Left cardiac atrium (tissue), 4 donors: ENCODE measurements at regions not wholly inside any gene's neighbourhood (a gene's known extent, or its start where the extent isn't known, plus 50 kb on each side); places are given as distances from the start of the nearest gene placed in this dataset.

Source experiments
- ATAC-seq, 2 donors: fragments of 200-7000 bp; cut with Tn5 transposase; one replicate each; pipeline ENCODE4 v1.9.1; 2020; ENCODE audit warnings: mild to moderate bottlenecking in 2 of 2, moderate library complexity in 2 of 2
- DNase-seq: peaks from one replicate; pipeline ENCODE4 v3.0.0-alpha.2; 2020
- intact Hi-C, 2 donors: fragments of 100-400 bp; cut with DNase I; formaldehyde crosslinking; loops; one replicate each; pipeline versions ENCODE4 v1.14.1 to v1.15.1; 2022 to 2023
- donor health status: DM: no; HTN: yes; CAD: no.
- donor health status: DM: no; HTN: yes; CAD: no; lungs with severe emphysema.
- donor health status: DM: yes; HTN: yes; CAD: no.
- donor health status: Dilated cardiomyopathy.

GRCh38 chr9:1253064-1253979 lies 203.2 kb downstream of the DMRT2 start:
- no peak for ATAC-seq
- no peak for DNase-seq
- intact Hi-C loops = no loop called here

GRCh38 chr9:1254071-1254470 lies 203.9 kb downstream of the DMRT2 start:
- no peak for ATAC-seq
- no peak for DNase-seq
- intact Hi-C loops = no loop called here

- intact Hi-C loops = no loop called here
- DNase-seq (no peak), ATAC-seq (no peak)
Measured at GRCh38 chr9:1256178-1256577, 206.0 kb downstream of the DMRT2 start.

GRCh38 chr9:1261266-1261665 lies 211.1 kb downstream of the DMRT2 start:
- ATAC-seq (no peak), DNase-seq (no peak)
- intact Hi-C loops = no loop called here

GRCh38 chr9:1261879-1262766 lies 212.0 kb downstream of the DMRT2 start:
- DNase-seq = no peak
- intact Hi-C loops = no loop called here
- ATAC-seq = no peak

- intact Hi-C loops = no loop called here
- DNase-seq = no peak
- ATAC-seq = no peak
Measured at GRCh38 chr9:1267141-1267570, 217.0 kb downstream of the DMRT2 start.

GRCh38 chr9:1267581-1267980 lies 217.4 kb downstream of the DMRT2 start:
- ATAC-seq (peak; percentile 44 to 59), DNase-seq (no peak)
- intact Hi-C loops = no loop called here

- intact Hi-C loops = no loop called here
- DNase-seq = no peak
- no peak for ATAC-seq
Measured at GRCh38 chr9:1269533-1270315, 219.6 kb downstream of the DMRT2 start.

GRCh38 chr9:1271367-1271766 lies 221.2 kb downstream of the DMRT2 start:
- no peak for ATAC-seq
- DNase-seq = no peak
- intact Hi-C loops = no loop called here

GRCh38 chr9:1271786-1272185 lies 221.6 kb downstream of the DMRT2 start:
- intact Hi-C loops = no loop called here

GRCh38 chr9:1272488-1272887 lies 222.3 kb downstream of the DMRT2 start:
- intact Hi-C loops = no loop called here
- DNase-seq (no peak), ATAC-seq (no peak)

More at GRCh38 chr9:1271786-1272185, 221.6 kb downstream of the DMRT2 start:
- ATAC-seq (no peak), DNase-seq (no peak)

- DNase-seq (no peak), ATAC-seq (no peak)
- intact Hi-C loops = no loop called here
Measured at GRCh38 chr9:1273859-1274258, 223.7 kb downstream of the DMRT2 start.

GRCh38 chr9:1274334-1274733 lies 224.2 kb downstream of the DMRT2 start:
- DNase-seq (no peak), ATAC-seq (no peak)
- intact Hi-C loops = no loop called here

- ATAC-seq (no peak), DNase-seq (no peak)
- intact Hi-C loops = no loop called here
Measured at GRCh38 chr9:1276474-1276873, 226.3 kb downstream of the DMRT2 start.

- DNase-seq (no peak), ATAC-seq (no peak)
- intact Hi-C loops = no loop called here
Measured at GRCh38 chr9:1284727-1285126, 234.6 kb downstream of the DMRT2 start.

- DNase-seq (no peak), ATAC-seq (no peak)
- intact Hi-C loops = no loop called here
Measured at GRCh38 chr9:1285526-1285925, 235.4 kb downstream of the DMRT2 start.

GRCh38 chr9:1292384-1292783 lies 242.2 kb downstream of the DMRT2 start:
- no peak for ATAC-seq
- no peak for DNase-seq
- intact Hi-C loops = no loop called here

GRCh38 chr9:1294641-1295258 lies 244.6 kb downstream of the DMRT2 start:
- ATAC-seq (no peak), DNase-seq (no peak)
- intact Hi-C loops = no loop called here

GRCh38 chr9:1296331-1296730 lies 246.2 kb downstream of the DMRT2 start:
- ATAC-seq (no peak), DNase-seq (no peak)
- intact Hi-C loops = no loop called here
